ENCODE measurements at regions not wholly inside any gene's neighbourhood (a gene's known extent, or its start where the extent isn't known, plus 50 kb on each side); places are given as distances from the start of the nearest gene placed in this dataset.
"Not testable (repeated sequence)": the region's sequence is repeated elsewhere in the genome, so short reads cannot be mapped to it uniquely, and the experiment has no call there.

DNA sequence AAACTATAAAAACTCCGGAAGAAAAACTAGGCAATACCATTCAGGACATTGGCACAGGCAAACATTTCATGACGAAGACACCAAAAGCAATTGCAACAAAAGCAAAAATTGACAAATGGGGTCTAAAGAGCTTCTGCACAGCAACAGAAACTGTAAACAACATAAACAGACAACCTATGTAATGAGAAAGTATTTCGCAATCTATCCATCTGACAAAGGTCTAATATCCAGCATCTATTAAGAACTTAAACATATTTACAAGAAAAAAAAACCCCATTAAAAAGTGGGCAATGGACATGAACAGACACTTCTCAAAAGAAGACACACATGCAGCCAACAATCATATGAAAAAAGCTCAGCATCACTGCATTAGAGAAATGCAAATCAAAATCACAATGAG is 498.6 kb downstream of the HINT1 start:
- no peak overlapping the region for H3K4me3 ChIP-seq (ENCODE audit: low read length in 3 of 3)
- no peaks in the 10 kb centered on the region for H3K4me1 ChIP-seq (ENCODE audit: control insufficient read depth in 3 of 3, insufficient read depth in 3 of 3, low read length in 3 of 3)
- no peak overlapping the region for H3K27ac ChIP-seq (ENCODE audit: low read depth, low read length)
- no peaks in the 10 kb centered on the region for H3K9me3 ChIP-seq (ENCODE audit: control insufficient read depth in 3 of 3, low read length in 3 of 3)
- H3K36me3 ChIP-seq (ENCODE audit: control insufficient read depth in 3 of 3, insufficient read depth in 3 of 3, low read length in 3 of 3), result no peaks in the 10 kb centered on the region
- no peak overlapping the region for H3K9ac ChIP-seq (ENCODE audit: low read depth in 1 of 3, low read length in 3 of 3)
- H3K27me3 ChIP-seq (ENCODE audit: control insufficient read depth in 3 of 3, insufficient read depth in 3 of 3, low read length in 3 of 3), result no peaks in the 10 kb centered on the region

- Histone ChIP-seq H3K9me3 (ENCODE audit: control insufficient read depth in 3 of 3, low read length in 3 of 3) (no peaks in the 10 kb centered on the region), H3K27me3 (ENCODE audit: control insufficient read depth in 3 of 3, insufficient read depth in 3 of 3, low read length in 3 of 3) (no peaks in the 10 kb centered on the region), H3K4me1 (ENCODE audit: control insufficient read depth in 3 of 3, insufficient read depth in 3 of 3, low read length in 3 of 3) (no peaks in the 10 kb centered on the region), H3K9ac (ENCODE audit: low read depth in 1 of 3, low read length in 3 of 3) (no peak overlapping the region), H3K27ac (ENCODE audit: low read depth, low read length) (no peak overlapping the region), H3K36me3 (ENCODE audit: control insufficient read depth in 3 of 3, insufficient read depth in 3 of 3, low read length in 3 of 3) (no peaks in the 10 kb centered on the region), H3K4me3 (ENCODE audit: low read length in 3 of 3) (no peak overlapping the region)
Observed at GRCh38 chr5:130652176-130652575, 512.9 kb downstream of the HINT1 start.

DNA sequence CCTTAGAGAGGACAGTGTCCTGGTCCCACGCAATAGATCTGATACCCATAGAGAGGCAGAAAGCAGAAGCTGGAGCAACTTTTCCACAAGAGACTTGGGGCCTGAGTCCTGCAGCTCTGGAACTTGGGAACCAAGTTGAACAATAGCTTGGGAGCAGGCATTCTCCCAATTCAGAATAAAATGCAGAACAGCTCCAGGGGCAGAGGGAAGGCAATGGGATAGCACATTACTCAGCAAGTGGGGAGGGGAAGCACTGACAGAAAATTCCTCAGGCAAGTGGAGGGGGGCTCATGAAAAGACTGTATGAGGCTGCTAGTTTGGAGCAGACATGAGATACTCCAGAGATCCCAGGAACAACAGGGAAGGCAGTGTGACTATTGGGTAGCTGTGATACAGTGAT is 513.6 kb downstream of the HINT1 start:
- H3K36me3 ChIP-seq (ENCODE audit: control insufficient read depth in 3 of 3, insufficient read depth in 3 of 3, low read length in 3 of 3), result no peaks in the 10 kb centered on the region
- no peak overlapping the region for H3K4me3 ChIP-seq (ENCODE audit: low read length in 3 of 3)
- H3K4me1 ChIP-seq (ENCODE audit: control insufficient read depth in 3 of 3, insufficient read depth in 3 of 3, low read length in 3 of 3), result no peaks in the 10 kb centered on the region

DNA sequence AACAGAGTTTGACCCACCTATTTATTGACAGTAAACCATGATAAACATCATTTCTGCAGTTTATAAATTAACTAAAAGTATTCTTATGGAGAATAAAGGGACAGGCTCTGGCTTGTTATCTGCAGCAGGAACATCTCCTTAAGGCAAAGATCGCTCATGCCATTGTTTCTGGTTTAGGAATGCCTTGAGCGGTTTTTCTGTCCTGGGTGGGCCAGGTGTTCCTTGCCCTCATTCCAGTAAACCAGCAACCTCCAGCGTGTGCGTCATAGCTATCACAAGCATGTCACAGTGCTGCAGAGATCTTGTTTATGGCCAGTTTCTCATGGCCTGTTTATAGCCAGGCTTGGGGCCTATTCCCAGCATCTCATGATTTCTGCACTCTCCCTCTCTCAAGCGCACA is 521.7 kb downstream of the HINT1 start:
- no peaks in the 10 kb centered on the region for H3K4me1 ChIP-seq (ENCODE audit: control insufficient read depth in 3 of 3, insufficient read depth in 3 of 3, low read length in 3 of 3)
- no peaks in the 10 kb centered on the region for H3K27me3 ChIP-seq (ENCODE audit: control insufficient read depth in 3 of 3, insufficient read depth in 3 of 3, low read length in 3 of 3)
- no peak overlapping the region for H3K9ac ChIP-seq (ENCODE audit: low read depth in 1 of 3, low read length in 3 of 3)
- no peaks in the 10 kb centered on the region for H3K36me3 ChIP-seq (ENCODE audit: control insufficient read depth in 3 of 3, insufficient read depth in 3 of 3, low read length in 3 of 3)
- H3K4me3 ChIP-seq (ENCODE audit: low read length in 3 of 3), result no peak overlapping the region
- no peak overlapping the region for H3K27ac ChIP-seq (ENCODE audit: low read depth, low read length)
- peaks cover 0 to 6% (median 0%) of the 10 kb centered on the region in 3 donors for H3K9me3 ChIP-seq (ENCODE audit: control insufficient read depth in 3 of 3, low read length in 3 of 3)

More for the DNA sequence above, 513.6 kb downstream of the HINT1 start:
- no peak overlapping the region for H3K27ac ChIP-seq (ENCODE audit: low read depth, low read length)
- H3K9ac ChIP-seq (ENCODE audit: low read depth in 1 of 3, low read length in 3 of 3), result no peak overlapping the region
- no peaks in the 10 kb centered on the region for H3K9me3 ChIP-seq (ENCODE audit: control insufficient read depth in 3 of 3, low read length in 3 of 3)
- H3K27me3 ChIP-seq (ENCODE audit: control insufficient read depth in 3 of 3, insufficient read depth in 3 of 3, low read length in 3 of 3), result no peaks in the 10 kb centered on the region

- Histone ChIP-seq H3K9me3 (ENCODE audit: control insufficient read depth in 3 of 3, low read length in 3 of 3) (peaks cover 0 to 6% (median 0%) of the 10 kb centered on the region in 3 donors), H3K27me3 (ENCODE audit: control insufficient read depth in 3 of 3, insufficient read depth in 3 of 3, low read length in 3 of 3) (no peaks in the 10 kb centered on the region), H3K9ac (ENCODE audit: low read depth in 1 of 3, low read length in 3 of 3) (no peak overlapping the region), H3K36me3 (ENCODE audit: control insufficient read depth in 3 of 3, insufficient read depth in 3 of 3, low read length in 3 of 3) (no peaks in the 10 kb centered on the region), H3K4me3 (ENCODE audit: low read length in 3 of 3) (no peak overlapping the region), H3K27ac (ENCODE audit: low read depth, low read length) (no peak overlapping the region), H3K4me1 (ENCODE audit: control insufficient read depth in 3 of 3, insufficient read depth in 3 of 3, low read length in 3 of 3) (no peaks in the 10 kb centered on the region)
Observed at GRCh38 chr5:130642461-130642860, 522.6 kb downstream of the HINT1 start.

GRCh38 chr5:130627145-130627544 is 537.9 kb downstream of the HINT1 start:
- Histone ChIP-seq H3K27me3 (ENCODE audit: control insufficient read depth in 3 of 3, insufficient read depth in 3 of 3, low read length in 3 of 3) (no peaks in the 10 kb centered on the region), H3K27ac (ENCODE audit: low read depth, low read length) (no peak overlapping the region), H3K36me3 (ENCODE audit: control insufficient read depth in 3 of 3, insufficient read depth in 3 of 3, low read length in 3 of 3) (no peaks in the 10 kb centered on the region), H3K4me3 (ENCODE audit: low read length in 3 of 3) (no peak overlapping the region), H3K9me3 (ENCODE audit: control insufficient read depth in 3 of 3, low read length in 3 of 3) (no peaks in the 10 kb centered on the region), H3K9ac (ENCODE audit: low read depth in 1 of 3, low read length in 3 of 3) (no peak overlapping the region), H3K4me1 (ENCODE audit: control insufficient read depth in 3 of 3, insufficient read depth in 3 of 3, low read length in 3 of 3) (no peaks in the 10 kb centered on the region)

GRCh38 chr5:130624805-130625204 is 540.3 kb downstream of the HINT1 start:
- H3K27ac ChIP-seq (ENCODE audit: low read depth, low read length), result no peak overlapping the region
- no peak overlapping the region for H3K9ac ChIP-seq (ENCODE audit: low read depth in 1 of 3, low read length in 3 of 3)
- H3K27me3 ChIP-seq (ENCODE audit: control insufficient read depth in 3 of 3, insufficient read depth in 3 of 3, low read length in 3 of 3), result no peaks in the 10 kb centered on the region
- H3K36me3 ChIP-seq (ENCODE audit: control insufficient read depth in 3 of 3, insufficient read depth in 3 of 3, low read length in 3 of 3), result no peaks in the 10 kb centered on the region
- no peak overlapping the region for H3K4me3 ChIP-seq (ENCODE audit: low read length in 3 of 3)
- H3K4me1 ChIP-seq (ENCODE audit: control insufficient read depth in 3 of 3, insufficient read depth in 3 of 3, low read length in 3 of 3), result no peaks in the 10 kb centered on the region
- no peaks in the 10 kb centered on the region for H3K9me3 ChIP-seq (ENCODE audit: control insufficient read depth in 3 of 3, low read length in 3 of 3)

DNA sequence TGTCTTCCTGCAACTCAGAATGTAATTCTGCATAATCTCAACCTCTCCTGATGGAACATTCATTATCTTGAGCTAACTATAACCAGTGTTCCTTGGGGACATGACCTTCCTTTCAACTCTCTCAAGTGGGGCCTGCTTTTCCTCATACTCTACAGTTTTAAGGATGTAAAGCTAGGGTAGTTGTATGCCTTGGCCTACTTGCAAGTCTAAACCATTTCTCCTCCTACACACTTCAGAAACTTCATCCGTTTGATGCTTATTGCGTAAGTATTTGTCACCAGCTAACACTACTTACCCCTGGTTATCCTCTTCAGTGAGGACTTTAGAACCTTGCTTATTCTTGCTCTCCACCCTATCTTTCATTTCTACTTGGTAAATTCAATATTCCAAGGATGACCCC is 548.9 kb downstream of the HINT1 start:
- no peaks in the 10 kb centered on the region for H3K27me3 ChIP-seq (ENCODE audit: control insufficient read depth in 3 of 3, insufficient read depth in 3 of 3, low read length in 3 of 3)
- peaks cover 0 to 3% (median 0%) of the 10 kb centered on the region in 3 donors for H3K9me3 ChIP-seq (ENCODE audit: control insufficient read depth in 3 of 3, low read length in 3 of 3)
- no peaks in the 10 kb centered on the region for H3K4me1 ChIP-seq (ENCODE audit: control insufficient read depth in 3 of 3, insufficient read depth in 3 of 3, low read length in 3 of 3)
- no peak overlapping the region for H3K4me3 ChIP-seq (ENCODE audit: low read length in 3 of 3)
- H3K36me3 ChIP-seq (ENCODE audit: control insufficient read depth in 3 of 3, insufficient read depth in 3 of 3, low read length in 3 of 3), result no peaks in the 10 kb centered on the region
- no peak overlapping the region for H3K9ac ChIP-seq (ENCODE audit: low read depth in 1 of 3, low read length in 3 of 3)
- H3K27ac ChIP-seq (ENCODE audit: low read depth, low read length), result no peak overlapping the region

GRCh38 chr5:130605234-130605633 is 559.8 kb downstream of the HINT1 start:
- no peaks in the 10 kb centered on the region for H3K27me3 ChIP-seq (ENCODE audit: control insufficient read depth in 3 of 3, insufficient read depth in 3 of 3, low read length in 3 of 3)
- no peaks in the 10 kb centered on the region for H3K9me3 ChIP-seq (ENCODE audit: control insufficient read depth in 3 of 3, low read length in 3 of 3)
- H3K4me1 ChIP-seq (ENCODE audit: control insufficient read depth in 3 of 3, insufficient read depth in 3 of 3, low read length in 3 of 3), result no peaks in the 10 kb centered on the region
- no peaks in the 10 kb centered on the region for H3K36me3 ChIP-seq (ENCODE audit: control insufficient read depth in 3 of 3, insufficient read depth in 3 of 3, low read length in 3 of 3)
- peak overlapping the region; percentile 37 for H3K27ac ChIP-seq (ENCODE audit: low read depth, low read length)
- no peak overlapping the region for H3K9ac ChIP-seq (ENCODE audit: low read depth in 1 of 3, low read length in 3 of 3)
- H3K4me3 ChIP-seq (ENCODE audit: low read length in 3 of 3), result no peak overlapping the region

DNA sequence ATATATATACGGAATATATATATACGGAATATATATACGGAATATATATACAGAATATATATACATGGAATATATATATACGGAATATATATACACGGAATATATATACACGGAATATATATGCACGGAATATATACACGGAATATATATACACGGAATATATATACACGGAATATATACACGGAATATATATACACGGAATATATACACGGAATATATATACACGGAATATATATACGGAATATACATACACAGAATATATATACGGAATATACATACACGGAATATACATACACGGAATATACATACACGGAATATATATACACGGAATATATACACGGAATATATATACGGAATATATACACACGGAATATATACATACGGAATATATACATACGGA is 568.4 kb downstream of the HINT1 start:
- not testable (repeated sequence) for H3K27me3 ChIP-seq (ENCODE audit: control insufficient read depth in 3 of 3, insufficient read depth in 3 of 3, low read length in 3 of 3); H3K4me1 ChIP-seq (ENCODE audit: control insufficient read depth in 3 of 3, insufficient read depth in 3 of 3, low read length in 3 of 3); H3K9ac ChIP-seq (ENCODE audit: low read depth in 1 of 3, low read length in 3 of 3); H3K27ac ChIP-seq (ENCODE audit: low read depth, low read length); H3K36me3 ChIP-seq (ENCODE audit: control insufficient read depth in 3 of 3, insufficient read depth in 3 of 3, low read length in 3 of 3); H3K9me3 ChIP-seq (ENCODE audit: control insufficient read depth in 3 of 3, low read length in 3 of 3); H3K4me3 ChIP-seq (ENCODE audit: low read length in 3 of 3)

GRCh38 chr5:130580264-130580663 is 584.8 kb downstream of the HINT1 start:
- Histone ChIP-seq H3K27me3 (ENCODE audit: control insufficient read depth in 3 of 3, insufficient read depth in 3 of 3, low read length in 3 of 3) (no peaks in the 10 kb centered on the region), H3K9me3 (ENCODE audit: control insufficient read depth in 3 of 3, low read length in 3 of 3) (no peaks in the 10 kb centered on the region), H3K36me3 (ENCODE audit: control insufficient read depth in 3 of 3, insufficient read depth in 3 of 3, low read length in 3 of 3) (no peaks in the 10 kb centered on the region), H3K4me3 (ENCODE audit: low read length in 3 of 3) (no peak overlapping the region), H3K27ac (ENCODE audit: low read depth, low read length) (no peak overlapping the region), H3K9ac (ENCODE audit: low read depth in 1 of 3, low read length in 3 of 3) (no peak overlapping the region), H3K4me1 (ENCODE audit: control insufficient read depth in 3 of 3, insufficient read depth in 3 of 3, low read length in 3 of 3) (no peaks in the 10 kb centered on the region)

Measured in skeletal muscle tissue (tissue), 3 donors.